Tibial nerve (tissue), 4 donors: ENCODE measurements at regions not wholly inside any gene's neighbourhood (a gene's known extent, or its start where the extent isn't known, plus 50 kb on each side); places are given as distances from the start of the nearest gene placed in this dataset.

ENCODE experiments used
- EP300 ChIP-seq, 2 donors: sonication (generic); formaldehyde crosslinking; IDR thresholded peaks; one replicate each; pipeline ENCODE4 v1.6.1; 2017; ENCODE audit warnings: antibody characterized with exemption in 2 of 2, mild to moderate bottlenecking in 1 of 2
- TF ChIP-seq, protein P1 (sequence below), 5 experiments: fragments of 200-600 bp in 3 of 5; fragments of 450-650 bp in 2 of 5; sonication (generic) in 3 of 5; IDR thresholded peaks; one replicate each; pipeline ENCODE4 v1.5.1; 2016 to 2019; ENCODE audit warnings: antibody characterized with exemption in 5 of 5, mild to moderate bottlenecking in 3 of 5, moderate library complexity in 2 of 5

DNA sequence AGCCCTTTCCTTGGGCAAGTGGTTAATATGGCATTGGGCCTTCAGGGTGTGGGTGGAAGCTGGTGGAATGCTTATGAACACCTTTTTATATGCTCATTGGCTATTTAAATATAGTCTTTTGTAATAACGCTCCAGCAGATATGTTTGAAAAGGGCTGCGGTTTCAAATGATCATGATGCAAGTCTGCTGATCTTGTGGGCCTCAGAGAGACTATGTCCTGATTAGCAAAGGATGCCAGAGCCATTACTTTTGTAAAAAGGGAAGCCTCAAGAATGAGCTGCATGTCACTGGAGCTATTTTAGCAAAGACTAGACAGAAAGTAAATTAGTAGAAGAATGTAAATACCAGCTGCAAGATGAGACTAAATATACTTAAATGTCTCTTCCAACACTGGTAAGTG lies 200.5 kb downstream of the GXYLT1 start:
- TF ChIP-seq, protein P1, sequence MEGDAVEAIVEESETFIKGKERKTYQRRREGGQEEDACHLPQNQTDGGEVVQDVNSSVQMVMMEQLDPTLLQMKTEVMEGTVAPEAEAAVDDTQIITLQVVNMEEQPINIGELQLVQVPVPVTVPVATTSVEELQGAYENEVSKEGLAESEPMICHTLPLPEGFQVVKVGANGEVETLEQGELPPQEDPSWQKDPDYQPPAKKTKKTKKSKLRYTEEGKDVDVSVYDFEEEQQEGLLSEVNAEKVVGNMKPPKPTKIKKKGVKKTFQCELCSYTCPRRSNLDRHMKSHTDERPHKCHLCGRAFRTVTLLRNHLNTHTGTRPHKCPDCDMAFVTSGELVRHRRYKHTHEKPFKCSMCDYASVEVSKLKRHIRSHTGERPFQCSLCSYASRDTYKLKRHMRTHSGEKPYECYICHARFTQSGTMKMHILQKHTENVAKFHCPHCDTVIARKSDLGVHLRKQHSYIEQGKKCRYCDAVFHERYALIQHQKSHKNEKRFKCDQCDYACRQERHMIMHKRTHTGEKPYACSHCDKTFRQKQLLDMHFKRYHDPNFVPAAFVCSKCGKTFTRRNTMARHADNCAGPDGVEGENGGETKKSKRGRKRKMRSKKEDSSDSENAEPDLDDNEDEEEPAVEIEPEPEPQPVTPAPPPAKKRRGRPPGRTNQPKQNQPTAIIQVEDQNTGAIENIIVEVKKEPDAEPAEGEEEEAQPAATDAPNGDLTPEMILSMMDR (IDR thresholded peaks at IDR 0.05), result no peak
- no peak for TF ChIP-seq EP300 (IDR thresholded peaks at IDR 0.05)
